ENCODE measurements at regions not wholly inside any gene's neighbourhood (a gene's known extent, or its start where the extent isn't known, plus 50 kb on each side); places are given as distances from the start of the nearest gene placed in this dataset.

- TF ChIP-seq, protein P1, sequence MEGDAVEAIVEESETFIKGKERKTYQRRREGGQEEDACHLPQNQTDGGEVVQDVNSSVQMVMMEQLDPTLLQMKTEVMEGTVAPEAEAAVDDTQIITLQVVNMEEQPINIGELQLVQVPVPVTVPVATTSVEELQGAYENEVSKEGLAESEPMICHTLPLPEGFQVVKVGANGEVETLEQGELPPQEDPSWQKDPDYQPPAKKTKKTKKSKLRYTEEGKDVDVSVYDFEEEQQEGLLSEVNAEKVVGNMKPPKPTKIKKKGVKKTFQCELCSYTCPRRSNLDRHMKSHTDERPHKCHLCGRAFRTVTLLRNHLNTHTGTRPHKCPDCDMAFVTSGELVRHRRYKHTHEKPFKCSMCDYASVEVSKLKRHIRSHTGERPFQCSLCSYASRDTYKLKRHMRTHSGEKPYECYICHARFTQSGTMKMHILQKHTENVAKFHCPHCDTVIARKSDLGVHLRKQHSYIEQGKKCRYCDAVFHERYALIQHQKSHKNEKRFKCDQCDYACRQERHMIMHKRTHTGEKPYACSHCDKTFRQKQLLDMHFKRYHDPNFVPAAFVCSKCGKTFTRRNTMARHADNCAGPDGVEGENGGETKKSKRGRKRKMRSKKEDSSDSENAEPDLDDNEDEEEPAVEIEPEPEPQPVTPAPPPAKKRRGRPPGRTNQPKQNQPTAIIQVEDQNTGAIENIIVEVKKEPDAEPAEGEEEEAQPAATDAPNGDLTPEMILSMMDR (IDR thresholded peaks at IDR 0.05; ENCODE audit: poor library complexity) = no peak
- no peak for TF ChIP-seq EZH2 (IDR thresholded peaks at IDR 0.05; ENCODE audit: borderline replicate concordance)
- TF ChIP-seq EZH2phosphoT487 (IDR thresholded peaks at IDR 0.05; ENCODE audit: low read depth, severe bottlenecking, unreplicated experiment) = no peak
These were observed 171.4 kb downstream of the PHETA1 start for GRCh38 chr12:111197376-111197944.

All from hepatocyte (in vitro differentiated cells).